M059J (cell line): ENCODE measurements at regions not wholly inside any gene's neighbourhood (a gene's known extent, or its start where the extent isn't known, plus 50 kb on each side); places are given as distances from the start of the nearest gene placed in this dataset.
A peak's percentile ranks its signal among the peaks of the same experiment; 100 is the strongest.

Experiments used
- DNase-seq: peaks from one replicate; pipeline ENCODE4 v3.0.0-alpha.2; 2012; ENCODE audit warnings: low read depth

GRCh38 chr2:156647377-156648010, 211.3 kb downstream of the GPD2 start:
- DNase-seq = no peak

- no peak for DNase-seq
Measured at GRCh38 chr2:156648522-156648921, 212.3 kb downstream of the GPD2 start.

- peak; percentile 28 for DNase-seq
Measured at GRCh38 chr2:156649596-156649995, 213.4 kb downstream of the GPD2 start.

- DNase-seq = no peak
Measured at GRCh38 chr2:156652691-156653090, 216.5 kb downstream of the GPD2 start.

GRCh38 chr2:156653675-156654074, 217.5 kb downstream of the GPD2 start:
- no peak for DNase-seq

- DNase-seq = no peak
Measured at GRCh38 chr2:156657809-156658208, 221.6 kb downstream of the GPD2 start.

GRCh38 chr2:156659694-156660093, 223.5 kb downstream of the GPD2 start:
- no peak for DNase-seq

GRCh38 chr2:156663757-156664409, 227.7 kb downstream of the GPD2 start:
- DNase-seq = peak; percentile 6

- no peak for DNase-seq
Measured at GRCh38 chr2:156666130-156666785, 230.1 kb downstream of the GPD2 start.

- DNase-seq = no peak
Measured at GRCh38 chr2:156670104-156670503, 233.9 kb downstream of the GPD2 start.

GRCh38 chr2:156671706-156672361, 235.7 kb downstream of the GPD2 start:
- no peak for DNase-seq

GRCh38 chr2:156672556-156673332, 236.6 kb downstream of the GPD2 start:
- peak; percentile 3 for DNase-seq

- no peak for DNase-seq
Measured at GRCh38 chr2:156673333-156673615, 237.1 kb downstream of the GPD2 start.

- DNase-seq = no peak
Measured at GRCh38 chr2:156673981-156674380, 237.8 kb downstream of the GPD2 start.

- no peak for DNase-seq
Measured at GRCh38 chr2:156675896-156676295, 239.7 kb downstream of the GPD2 start.

- DNase-seq = no peak
Measured at GRCh38 chr2:156679820-156680219, 243.6 kb downstream of the GPD2 start.

- DNase-seq = no peak
Measured at GRCh38 chr2:156680266-156680665, 244.1 kb downstream of the GPD2 start.

- no peak for DNase-seq
Measured at GRCh38 chr2:156687126-156687525, 250.9 kb downstream of the GPD2 start.

- DNase-seq = peak; percentile 26
Measured at GRCh38 chr2:156687715-156688114, 251.5 kb downstream of the GPD2 start.

- no peak for DNase-seq
Measured at GRCh38 chr2:156689939-156690338, 253.8 kb downstream of the GPD2 start.

GRCh38 chr2:156691014-156691413, 254.8 kb downstream of the GPD2 start:
- no peak for DNase-seq

GRCh38 chr2:156695020-156695419, 258.8 kb downstream of the GPD2 start:
- no peak for DNase-seq
